ENCODE measurements at regions not wholly inside any gene's neighbourhood (a gene's known extent, or its start where the extent isn't known, plus 50 kb on each side); places are given as distances from the start of the nearest gene placed in this dataset.

DNA sequence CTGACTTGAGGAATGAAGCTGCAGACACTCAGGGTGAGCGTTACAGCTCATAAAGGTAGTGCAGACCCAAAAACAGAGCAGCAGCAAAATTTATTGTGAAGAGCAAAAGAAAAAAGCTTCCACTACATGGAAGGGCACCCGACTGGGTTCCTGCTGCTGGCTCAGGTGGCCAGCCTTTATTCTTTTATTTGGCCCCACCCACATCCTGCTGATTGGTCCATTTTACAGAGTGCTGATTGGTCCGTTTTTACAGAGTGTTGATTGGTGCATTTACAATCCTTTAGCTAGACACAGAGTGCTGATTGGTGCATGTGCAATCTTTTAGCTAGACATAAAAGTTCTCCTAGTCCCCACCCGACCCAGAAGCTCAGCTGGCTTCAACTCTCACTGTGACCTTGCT is 95.3 kb upstream of the STMND1 start:
- TF ChIP-seq, protein P1, sequence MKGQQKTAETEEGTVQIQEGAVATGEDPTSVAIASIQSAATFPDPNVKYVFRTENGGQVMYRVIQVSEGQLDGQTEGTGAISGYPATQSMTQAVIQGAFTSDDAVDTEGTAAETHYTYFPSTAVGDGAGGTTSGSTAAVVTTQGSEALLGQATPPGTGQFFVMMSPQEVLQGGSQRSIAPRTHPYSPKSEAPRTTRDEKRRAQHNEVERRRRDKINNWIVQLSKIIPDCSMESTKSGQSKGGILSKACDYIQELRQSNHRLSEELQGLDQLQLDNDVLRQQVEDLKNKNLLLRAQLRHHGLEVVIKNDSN (IDR thresholded peaks at IDR 0.05; ENCODE audit: borderline replicate concordance, low read depth): no peak
- TF ChIP-seq, protein P2, sequence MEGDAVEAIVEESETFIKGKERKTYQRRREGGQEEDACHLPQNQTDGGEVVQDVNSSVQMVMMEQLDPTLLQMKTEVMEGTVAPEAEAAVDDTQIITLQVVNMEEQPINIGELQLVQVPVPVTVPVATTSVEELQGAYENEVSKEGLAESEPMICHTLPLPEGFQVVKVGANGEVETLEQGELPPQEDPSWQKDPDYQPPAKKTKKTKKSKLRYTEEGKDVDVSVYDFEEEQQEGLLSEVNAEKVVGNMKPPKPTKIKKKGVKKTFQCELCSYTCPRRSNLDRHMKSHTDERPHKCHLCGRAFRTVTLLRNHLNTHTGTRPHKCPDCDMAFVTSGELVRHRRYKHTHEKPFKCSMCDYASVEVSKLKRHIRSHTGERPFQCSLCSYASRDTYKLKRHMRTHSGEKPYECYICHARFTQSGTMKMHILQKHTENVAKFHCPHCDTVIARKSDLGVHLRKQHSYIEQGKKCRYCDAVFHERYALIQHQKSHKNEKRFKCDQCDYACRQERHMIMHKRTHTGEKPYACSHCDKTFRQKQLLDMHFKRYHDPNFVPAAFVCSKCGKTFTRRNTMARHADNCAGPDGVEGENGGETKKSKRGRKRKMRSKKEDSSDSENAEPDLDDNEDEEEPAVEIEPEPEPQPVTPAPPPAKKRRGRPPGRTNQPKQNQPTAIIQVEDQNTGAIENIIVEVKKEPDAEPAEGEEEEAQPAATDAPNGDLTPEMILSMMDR (IDR thresholded peaks at IDR 0.05): no peak
